IPS-18a (cell line): ENCODE measurements at regions not wholly inside any gene's neighbourhood (a gene's known extent, or its start where the extent isn't known, plus 50 kb on each side); places are given as distances from the start of the nearest gene placed in this dataset.

Source experiments
- H3K27ac ChIP-seq: one replicate; pipeline ENCODE4 v1.5.1; 2013; ENCODE audit warnings: low read length
- H3K27me3 ChIP-seq: one replicate; pipeline ENCODE4 v1.6.1; 2013; ENCODE audit warnings: mild to moderate bottlenecking, low read length; ENCODE audit not compliant: control insufficient read depth, insufficient read depth
- H3K36me3 ChIP-seq: one replicate; pipeline ENCODE4 v1.6.1; 2013; ENCODE audit warnings: low read depth, low read length; ENCODE audit not compliant: control insufficient read depth
- H3K4me1 ChIP-seq: one replicate; pipeline ENCODE4 v1.6.1; 2013; ENCODE audit warnings: low read depth, low read length; ENCODE audit not compliant: control insufficient read depth
- H3K4me3 ChIP-seq: one replicate; pipeline ENCODE4 v1.5.1; 2013; ENCODE audit warnings: low read length
- H3K9ac ChIP-seq: one replicate; pipeline ENCODE4 v1.6.1; 2013; ENCODE audit warnings: mild to moderate bottlenecking, low read length, moderate library complexity
- H3K9me3 ChIP-seq: one replicate; pipeline ENCODE4 v1.6.1; 2013; ENCODE audit warnings: low read depth, low read length; ENCODE audit not compliant: control insufficient read depth

DNA sequence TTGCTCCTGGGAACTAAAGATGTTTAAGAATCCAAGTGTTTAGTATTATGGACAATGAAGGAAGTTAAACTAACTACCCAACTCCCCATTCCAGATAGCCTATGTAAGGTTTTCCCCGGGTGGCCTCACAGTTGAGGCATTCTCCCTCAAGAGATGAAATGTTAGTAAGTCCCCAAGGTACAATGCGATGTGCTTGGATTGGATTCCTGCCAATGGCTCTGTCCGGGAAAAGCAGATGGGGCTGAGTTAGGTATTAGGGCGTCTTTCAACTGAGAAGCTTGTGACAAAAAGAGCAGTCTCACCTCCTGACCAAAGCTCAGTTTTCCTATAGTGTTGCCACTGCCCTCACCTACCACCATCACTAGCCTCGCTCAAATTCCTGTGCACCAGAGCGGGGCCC is 64.8 kb upstream of the E2F7 start:
- H3K27me3 ChIP-seq, result no peaks in the 10 kb centered on the region
- H3K9me3 ChIP-seq, result no peaks in the 10 kb centered on the region
- no peaks in the 10 kb centered on the region for H3K4me1 ChIP-seq
- H3K27ac ChIP-seq, result no peak overlapping the region
- no peaks in the 10 kb centered on the region for H3K36me3 ChIP-seq
- no peak overlapping the region for H3K4me3 ChIP-seq
- H3K9ac ChIP-seq, result no peak overlapping the region

DNA sequence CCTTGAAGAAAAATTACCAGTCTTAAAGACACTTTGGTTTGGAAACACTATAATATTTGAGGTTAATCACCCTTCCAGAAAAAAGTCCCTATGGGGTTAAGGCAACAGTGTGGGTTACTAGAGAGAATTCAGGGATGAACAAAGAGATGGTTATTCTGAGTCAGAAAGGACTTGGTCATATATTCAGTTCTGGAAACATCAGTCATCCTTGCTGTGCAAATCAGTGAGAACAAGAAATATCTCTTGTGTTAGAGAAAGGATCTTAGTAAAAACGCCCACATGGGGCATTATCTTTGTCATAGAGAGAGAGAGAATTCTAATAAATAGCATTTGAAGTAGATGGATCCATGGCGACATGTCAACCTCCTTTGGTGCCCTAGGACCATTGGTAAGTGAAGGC is 59.4 kb upstream of the E2F7 start:
- no peaks in the 10 kb centered on the region for H3K36me3 ChIP-seq
- H3K4me3 ChIP-seq, result no peak overlapping the region
- no peaks in the 10 kb centered on the region for H3K27me3 ChIP-seq
- H3K4me1 ChIP-seq, result no peaks in the 10 kb centered on the region
- H3K9ac ChIP-seq, result no peak overlapping the region
- no peak overlapping the region for H3K27ac ChIP-seq
- no peaks in the 10 kb centered on the region for H3K9me3 ChIP-seq

DNA sequence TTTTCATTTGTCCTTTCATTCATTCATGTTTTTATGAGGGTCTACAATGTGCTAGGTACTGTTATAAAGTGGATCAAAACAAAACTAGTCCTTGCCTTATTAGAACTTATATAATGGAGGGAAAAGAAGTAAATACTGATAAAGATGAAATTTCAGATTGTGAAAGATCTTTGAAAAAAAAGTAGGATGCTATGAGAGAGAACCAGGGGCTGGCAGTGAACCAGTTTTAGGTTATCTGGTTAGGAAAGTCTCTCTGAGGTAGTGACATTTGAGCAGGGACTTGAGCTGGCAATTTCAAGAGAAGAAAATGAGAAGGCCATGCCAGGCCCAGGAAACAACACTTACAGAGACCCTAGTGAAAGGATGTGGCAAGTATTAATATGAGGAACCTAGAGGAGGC is 57.3 kb upstream of the E2F7 start:
- Histone ChIP-seq H3K27ac (no peak overlapping the region), H3K9ac (no peak overlapping the region), H3K4me3 (no peak overlapping the region), H3K9me3 (no peaks in the 10 kb centered on the region), H3K36me3 (no peaks in the 10 kb centered on the region), H3K27me3 (no peaks in the 10 kb centered on the region), H3K4me1 (no peaks in the 10 kb centered on the region)

DNA sequence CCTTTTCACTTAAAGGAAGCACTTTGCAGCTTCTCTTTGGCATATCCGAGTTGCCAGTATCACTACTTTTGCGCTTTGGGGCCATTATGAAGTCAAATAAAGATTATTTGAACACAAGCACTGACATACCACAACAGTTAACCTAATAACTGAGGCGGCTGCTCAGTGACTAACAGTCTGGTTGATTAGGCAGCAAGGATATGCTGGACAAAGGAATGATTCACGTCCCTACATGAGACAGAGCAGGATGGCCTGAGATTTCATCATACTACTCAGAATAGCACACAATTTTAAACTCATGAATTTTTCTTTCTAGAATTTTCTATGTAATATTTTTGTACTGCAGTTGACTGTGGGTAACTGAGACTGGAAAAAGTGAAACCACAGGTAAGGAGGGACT is 56.9 kb upstream of the E2F7 start:
- Histone ChIP-seq H3K27me3 (no peaks in the 10 kb centered on the region), H3K4me1 (no peaks in the 10 kb centered on the region), H3K36me3 (no peaks in the 10 kb centered on the region), H3K9me3 (no peaks in the 10 kb centered on the region), H3K9ac (no peak overlapping the region), H3K27ac (no peak overlapping the region), H3K4me3 (no peak overlapping the region)

DNA sequence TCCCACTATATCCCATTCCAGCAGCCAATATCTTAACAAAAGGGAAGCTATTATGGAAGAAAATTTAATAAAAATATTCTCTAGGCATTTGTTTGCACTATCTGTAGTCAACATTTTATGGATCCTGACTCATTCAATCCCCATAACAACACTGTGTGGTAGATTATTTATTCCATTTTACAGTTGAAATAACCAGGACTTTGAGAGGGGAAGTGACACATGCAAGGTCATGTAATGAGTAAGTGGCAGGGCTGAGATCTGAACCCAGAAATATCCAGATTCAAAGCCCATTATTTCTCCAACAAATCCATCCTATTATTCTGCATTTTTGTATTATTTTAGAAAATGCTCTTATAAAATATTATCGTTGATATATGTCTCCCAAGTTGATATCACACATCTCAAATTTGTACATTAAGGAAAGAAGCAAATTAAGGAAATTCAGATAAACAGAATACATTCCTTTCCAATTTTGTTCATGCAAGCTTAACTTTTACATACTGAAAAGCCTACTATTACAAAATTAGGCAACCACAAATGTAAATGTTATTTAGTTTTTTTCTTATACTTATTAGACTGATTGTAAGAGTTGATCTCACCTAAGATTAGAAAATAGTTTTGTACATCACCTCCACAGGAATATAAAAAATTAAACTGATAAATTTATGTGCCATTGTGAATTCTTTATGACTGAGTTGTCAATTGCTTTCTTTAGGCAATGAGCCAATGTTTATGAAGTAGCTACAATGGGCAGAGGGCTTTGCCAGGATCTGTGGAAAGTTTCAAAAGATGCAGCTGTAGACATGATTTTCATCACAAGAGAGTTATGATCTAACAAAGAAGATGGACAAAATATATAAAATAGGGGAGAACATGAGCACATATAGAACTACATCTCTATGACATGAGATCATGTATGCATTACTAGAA is 55.1 kb upstream of the E2F7 start:
- Histone ChIP-seq H3K9ac (no peak overlapping the region), H3K9me3 (no peaks in the 10 kb centered on the region), H3K27ac (no peak overlapping the region), H3K4me1 (no peaks in the 10 kb centered on the region), H3K4me3 (no peak overlapping the region), H3K36me3 (no peaks in the 10 kb centered on the region), H3K27me3 (no peaks in the 10 kb centered on the region)

DNA sequence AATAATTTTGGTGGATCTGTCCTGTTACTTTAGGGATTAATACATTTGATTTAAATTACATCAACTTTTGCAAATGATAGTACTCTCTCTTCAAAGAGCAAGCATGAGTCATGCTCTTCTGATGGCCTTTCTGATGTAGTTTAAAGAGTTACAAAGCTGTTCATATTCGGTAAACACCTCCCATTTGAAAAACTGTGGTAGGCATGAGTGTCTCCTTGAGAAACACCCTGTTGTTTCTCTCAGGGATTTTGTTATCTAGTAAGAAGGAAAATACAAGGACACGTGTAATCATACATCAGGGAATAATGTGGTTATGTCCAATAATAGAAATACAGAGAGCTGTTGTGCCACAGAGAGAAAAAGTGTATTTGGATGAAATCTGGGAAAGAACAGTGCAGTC is 53.3 kb upstream of the E2F7 start:
- H3K9ac ChIP-seq, result no peak overlapping the region
- H3K36me3 ChIP-seq, result no peaks in the 10 kb centered on the region

DNA sequence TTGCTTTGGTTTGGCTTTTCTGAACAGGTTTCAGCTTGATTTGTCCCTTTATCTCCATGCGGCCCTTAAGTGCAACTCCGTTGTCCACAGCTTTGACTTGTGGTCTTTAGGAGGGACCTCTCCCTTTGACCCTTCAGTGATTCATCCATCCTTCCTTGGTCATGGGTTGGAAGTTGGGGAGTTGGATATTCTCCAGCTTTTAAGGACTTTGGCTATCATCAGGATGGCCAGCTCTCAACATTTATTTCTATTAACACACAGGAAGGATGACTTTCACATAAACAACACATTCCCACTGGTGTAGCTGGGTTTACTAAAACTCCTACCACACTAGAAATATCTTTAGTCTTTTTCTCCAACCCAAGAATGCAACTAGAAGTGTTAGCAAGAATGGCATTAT is 50.9 kb upstream of the E2F7 start:
- no peaks in the 10 kb centered on the region for H3K4me1 ChIP-seq
- H3K4me3 ChIP-seq, result no peak overlapping the region
- H3K9ac ChIP-seq, result no peak overlapping the region
- H3K9me3 ChIP-seq, result no peaks in the 10 kb centered on the region
- no peak overlapping the region for H3K27ac ChIP-seq
- no peaks in the 10 kb centered on the region for H3K27me3 ChIP-seq
- H3K36me3 ChIP-seq, result no peaks in the 10 kb centered on the region

More for the DNA sequence above, 53.3 kb upstream of the E2F7 start:
- Histone ChIP-seq H3K27ac (no peak overlapping the region), H3K27me3 (no peaks in the 10 kb centered on the region), H3K9me3 (no peaks in the 10 kb centered on the region), H3K4me1 (no peaks in the 10 kb centered on the region), H3K4me3 (no peak overlapping the region)

DNA sequence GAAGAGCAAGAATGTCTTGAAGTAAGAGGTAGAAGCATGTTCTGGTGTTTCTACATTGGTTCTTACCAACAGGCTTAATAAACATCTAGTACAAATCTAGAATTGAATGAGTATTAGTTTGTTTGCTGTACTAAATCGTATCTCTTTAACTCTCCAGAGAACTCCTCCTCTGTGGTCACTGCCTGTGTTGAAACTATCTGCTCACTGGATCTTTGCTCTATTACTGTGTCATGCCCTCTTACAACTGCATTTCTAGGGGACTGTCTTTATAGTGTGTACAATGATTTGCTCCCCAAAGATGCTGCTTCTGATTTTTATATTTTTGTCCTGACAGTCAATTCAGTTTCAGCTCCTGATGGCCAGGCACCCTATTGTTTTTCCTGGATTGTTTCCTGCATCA is 50.1 kb upstream of the E2F7 start:
- no peaks in the 10 kb centered on the region for H3K9me3 ChIP-seq
- no peak overlapping the region for H3K4me3 ChIP-seq
- H3K36me3 ChIP-seq, result no peaks in the 10 kb centered on the region
- H3K4me1 ChIP-seq, result no peaks in the 10 kb centered on the region
- no peaks in the 10 kb centered on the region for H3K27me3 ChIP-seq
- no peak overlapping the region for H3K27ac ChIP-seq
- no peak overlapping the region for H3K9ac ChIP-seq
